Skin of body (tissue), 1 donor: ENCODE measurements at regions not wholly inside any gene's neighbourhood (a gene's known extent, or its start where the extent isn't known, plus 50 kb on each side); places are given as distances from the start of the nearest gene placed in this dataset.
A peak's percentile ranks its signal among the peaks of the same experiment; 100 is the strongest.

Source experiments
- DNase-seq: peaks from one replicate; lab custom pipeline; 2025; lab: John Stamatoyannopoulos, UW

GRCh38 chr3:28727307-28727706 is 378.7 kb upstream of the AZI2 start:
- DNase-seq, result no peak

- DNase-seq, result no peak
Observed at GRCh38 chr3:28738425-28738824, 389.8 kb upstream of the AZI2 start.

GRCh38 chr3:28739647-28740046 is 391.0 kb upstream of the AZI2 start:
- no peak for DNase-seq

GRCh38 chr3:28743271-28743670 is 394.6 kb upstream of the AZI2 start:
- DNase-seq, result no peak

GRCh38 chr3:28743831-28744230 is 395.2 kb upstream of the AZI2 start:
- DNase-seq, result no peak

- peak; percentile 37 for DNase-seq
Observed at GRCh38 chr3:28745436-28745835, 396.8 kb upstream of the AZI2 start.

- peak; percentile 86 for DNase-seq
Observed at GRCh38 chr3:28745916-28746617, 397.4 kb upstream of the AZI2 start.

GRCh38 chr3:28746990-28747389 is 398.4 kb upstream of the AZI2 start:
- no peak for DNase-seq

- DNase-seq, result no peak
Observed at GRCh38 chr3:28751864-28752263, 403.2 kb upstream of the AZI2 start.

GRCh38 chr3:28752290-28752689 is 403.7 kb upstream of the AZI2 start:
- no peak for DNase-seq

GRCh38 chr3:28756056-28756455 is 407.4 kb upstream of the AZI2 start:
- DNase-seq, result no peak

GRCh38 chr3:28758115-28758514 is 409.5 kb upstream of the AZI2 start:
- no peak for DNase-seq

- no peak for DNase-seq
Observed at GRCh38 chr3:28761375-28761774, 412.8 kb upstream of the AZI2 start.

GRCh38 chr3:28765194-28765593 is 416.6 kb upstream of the AZI2 start:
- DNase-seq, result no peak

GRCh38 chr3:28768439-28768838 is 419.8 kb upstream of the AZI2 start:
- no peak for DNase-seq

- no peak for DNase-seq
Observed at GRCh38 chr3:28777806-28778475, 429.3 kb upstream of the AZI2 start.

GRCh38 chr3:28780480-28780879 is 431.9 kb upstream of the AZI2 start:
- DNase-seq, result no peak

GRCh38 chr3:28781053-28781452 is 432.4 kb upstream of the AZI2 start:
- no peak for DNase-seq

- DNase-seq, result no peak
Observed at GRCh38 chr3:28786446-28786845, 437.8 kb upstream of the AZI2 start.

- DNase-seq, result no peak
Observed at GRCh38 chr3:28788571-28788970, 439.9 kb upstream of the AZI2 start.

GRCh38 chr3:28791713-28792255 is 443.2 kb upstream of the AZI2 start:
- no peak for DNase-seq

GRCh38 chr3:28792604-28793003 is 444.0 kb upstream of the AZI2 start:
- no peak for DNase-seq

- no peak for DNase-seq
Observed at GRCh38 chr3:28799084-28799483, 450.5 kb upstream of the AZI2 start.
